DND-41 (cell line): ENCODE measurements at regions not wholly inside any gene's neighbourhood (a gene's known extent, or its start where the extent isn't known, plus 50 kb on each side); places are given as distances from the start of the nearest gene placed in this dataset.

Experiments used
- ATAC-seq: fragments of 200-7000 bp; cut with Tn5 transposase; 3 replicates; pipeline ENCODE4 v1.9.1; 2021; ENCODE audit warnings: low read depth; ENCODE audit not compliant: insufficient read depth
- DNase-seq: peaks from one replicate; pipeline ENCODE4 v3.0.0-alpha.2; 2020
- H2AFZ ChIP-seq: 2 replicates; pipeline ENCODE4 v1.6.0; 2012; ENCODE audit warnings: low read depth, low read length
- H3K27ac ChIP-seq: 2 replicates; pipeline ENCODE4 v1.5.1; 2012; ENCODE audit warnings: low read length, inconsistent platforms
- H3K27me3 ChIP-seq: fragments of 200-600 bp; sonication (generic); 2 replicates; pipeline ENCODE4 v1.6.0; 2012; ENCODE audit warnings: low read length, mild to moderate bottlenecking, inconsistent platforms; ENCODE audit not compliant: insufficient read depth, poor library complexity
- H3K36me3 ChIP-seq: 2 replicates; pipeline ENCODE4 v1.5.1; 2012; ENCODE audit warnings: low read length, inconsistent platforms; ENCODE audit not compliant: insufficient read depth
- H3K4me1 ChIP-seq: 2 replicates; pipeline ENCODE4 v1.5.1; 2012; ENCODE audit warnings: mild to moderate bottlenecking, low read length; ENCODE audit not compliant: insufficient read depth
- H3K4me2 ChIP-seq: 2 replicates; pipeline ENCODE4 v1.6.0; 2012; ENCODE audit warnings: mild to moderate bottlenecking, moderate library complexity, low read length, inconsistent platforms; ENCODE audit not compliant: insufficient read depth
- H3K4me3 ChIP-seq, 2 experiments: fragments of 200-600 bp in 1 of 2; shearing (Covaris generic) in 1 of 2; 2 replicates each; pipeline ENCODE4 v1.5.1; 2012 to 2016; ENCODE audit warnings: inconsistent platforms in 2 of 2, low read length in 2 of 2, mild to moderate bottlenecking in 2 of 2, low read depth in 1 of 2, moderate library complexity in 1 of 2
- H3K79me2 ChIP-seq: 2 replicates; pipeline ENCODE4 v1.6.0; 2012; ENCODE audit warnings: low read length, inconsistent platforms; ENCODE audit not compliant: insufficient read depth
- H3K9ac ChIP-seq: 2 replicates; pipeline ENCODE4 v1.6.0; 2012; ENCODE audit warnings: low read depth, mild to moderate bottlenecking, inconsistent platforms, low read length, moderate library complexity
- H3K9me3 ChIP-seq: 2 replicates; pipeline ENCODE4 v1.5.1; 2012; ENCODE audit warnings: low read length, moderate library complexity, mild to moderate bottlenecking, inconsistent platforms; ENCODE audit not compliant: insufficient read depth, severe bottlenecking
- H4K20me1 ChIP-seq: 2 replicates; pipeline ENCODE4 v1.6.0; 2012; ENCODE audit warnings: low read length; ENCODE audit not compliant: insufficient read depth
- CTCF ChIP-seq: IDR thresholded peaks from 2 replicates; pipeline ENCODE4 v1.5.1; 2012; ENCODE audit warnings: borderline replicate concordance, low read length, moderate library complexity, mild to moderate bottlenecking; ENCODE audit not compliant: poor library complexity, severe bottlenecking; ENCODE audit errors: extremely low read depth
- EZH2 ChIP-seq: IDR thresholded peaks from 3 replicates; pipeline ENCODE4 v1.6.1; 2012; ENCODE audit warnings: borderline replicate concordance, low read depth, mild to moderate bottlenecking, moderate library complexity, low read length, inconsistent platforms; ENCODE audit not compliant: severe bottlenecking

- TF ChIP-seq EZH2 (no peak), CTCF (no peak)
- Histone ChIP-seq H2AFZ (no peak overlapping the region), H3K9ac (no peak overlapping the region), H3K79me2 (no peaks in the 10 kb centered on the region), H3K36me3 (no peaks in the 10 kb centered on the region), H3K27ac (no peak overlapping the region), H3K4me3 (no peak overlapping the region), H3K4me2 (no peak overlapping the region), H3K4me1 (peaks cover 7% of the 10 kb centered on the region; the same call in 1 of the 2 replicates), H4K20me1 (no peaks in the 10 kb centered on the region), H3K27me3 (no peaks in the 10 kb centered on the region), H3K9me3 (no peaks in the 10 kb centered on the region)
- no peak for ATAC-seq
- DNase-seq: no peak
These were observed 239.3 kb downstream of the GAS1 start for GRCh38 chr9:86707932-86708510.

- no peak overlapping the region for H2AFZ ChIP-seq
- DNase-seq (peak; percentile 58), ATAC-seq (peak; percentile 88)
- no peaks in the 10 kb centered on the region for H3K36me3 ChIP-seq
- TF ChIP-seq EZH2: no peak
- no peak for TF ChIP-seq CTCF
- H3K4me3 ChIP-seq: no peak overlapping the region
- H3K4me2 ChIP-seq: no peak overlapping the region
- no peak overlapping the region for H3K27ac ChIP-seq
- H3K9me3 ChIP-seq: no peaks in the 10 kb centered on the region
- H3K4me1 ChIP-seq: peaks cover 7% of the 10 kb centered on the region; the same call in 1 of the 2 replicates
- no peak overlapping the region for H3K9ac ChIP-seq
- H3K79me2 ChIP-seq: no peaks in the 10 kb centered on the region
- no peaks in the 10 kb centered on the region for H3K27me3 ChIP-seq
- no peaks in the 10 kb centered on the region for H4K20me1 ChIP-seq
These were observed 240.9 kb downstream of the GAS1 start for GRCh38 chr9:86706391-86706790.

- no peak overlapping the region for H2AFZ ChIP-seq
- no peak for TF ChIP-seq CTCF
These were observed 241.8 kb downstream of the GAS1 start for GRCh38 chr9:86705490-86705889.

GRCh38 chr9:86703346-86703745, 244.0 kb downstream of the GAS1 start:
- Histone ChIP-seq H3K79me2 (no peaks in the 10 kb centered on the region), H3K27me3 (no peaks in the 10 kb centered on the region), H4K20me1 (no peaks in the 10 kb centered on the region), H3K9me3 (no peaks in the 10 kb centered on the region), H3K4me3 (no peak overlapping the region), H3K9ac (no peak overlapping the region), H3K4me2 (no peak overlapping the region), H2AFZ (no peak overlapping the region), H3K4me1 (peaks cover 7% of the 10 kb centered on the region; the same call in 1 of the 2 replicates), H3K36me3 (no peaks in the 10 kb centered on the region), H3K27ac (no peak overlapping the region)
- TF ChIP-seq EZH2 (no peak), CTCF (no peak)
- no peak for ATAC-seq
- no peak for DNase-seq

More at GRCh38 chr9:86705490-86705889, 241.8 kb downstream of the GAS1 start:
- no peaks in the 10 kb centered on the region for H4K20me1 ChIP-seq
- H3K4me2 ChIP-seq: no peak overlapping the region
- H3K4me3 ChIP-seq: no peak overlapping the region
- H3K9ac ChIP-seq: no peak overlapping the region
- H3K9me3 ChIP-seq: no peaks in the 10 kb centered on the region
- DNase-seq (no peak), ATAC-seq (no peak)
- H3K27ac ChIP-seq: no peak overlapping the region
- peaks cover 7% of the 10 kb centered on the region; the same call in 1 of the 2 replicates for H3K4me1 ChIP-seq
- H3K79me2 ChIP-seq: no peaks in the 10 kb centered on the region
- H3K36me3 ChIP-seq: no peaks in the 10 kb centered on the region
- H3K27me3 ChIP-seq: no peaks in the 10 kb centered on the region
